Endothelial cell (in vitro differentiated cells): ENCODE measurements at regions not wholly inside any gene's neighbourhood (a gene's known extent, or its start where the extent isn't known, plus 50 kb on each side); places are given as distances from the start of the nearest gene placed in this dataset.

Experiments
- DNase-seq: peaks from one replicate; pipeline ENCODE4 v3.0.0; 2021; ENCODE audit warnings: low spot score
- H3K27ac Mint-ChIP-seq: one replicate; pipeline ENCODE4 v1.8.0; 2021; ENCODE audit warnings: mixed read lengths, inconsistent platforms; ENCODE audit not compliant: unreplicated experiment
- H3K27me3 Mint-ChIP-seq: one replicate; pipeline ENCODE4 v1.8.0; 2021; ENCODE audit warnings: mild to moderate bottlenecking, moderate library complexity, mixed read lengths, inconsistent platforms; ENCODE audit not compliant: unreplicated experiment
- H3K36me3 Mint-ChIP-seq: one replicate; pipeline ENCODE4 v1.8.0; 2021; ENCODE audit warnings: mild to moderate bottlenecking, low read depth, mixed read lengths, inconsistent platforms; ENCODE audit not compliant: unreplicated experiment
- H3K4me1 Mint-ChIP-seq: one replicate; pipeline ENCODE4 v1.8.0; 2021; ENCODE audit warnings: mild to moderate bottlenecking, mixed read lengths, inconsistent platforms; ENCODE audit not compliant: unreplicated experiment
- H3K4me3 Mint-ChIP-seq: one replicate; pipeline ENCODE4 v1.8.0; 2021; ENCODE audit warnings: mild to moderate bottlenecking, mixed read lengths, inconsistent platforms; ENCODE audit not compliant: unreplicated experiment
- H3K9me3 Mint-ChIP-seq: one replicate; pipeline ENCODE4 v1.8.0; 2021; ENCODE audit warnings: mixed read lengths, inconsistent platforms; ENCODE audit not compliant: unreplicated experiment
- CTCF ChIP-seq: fragments of 200-600 bp; sonication (generic); IDR thresholded peaks from one replicate; pipeline ENCODE4 v1.5.0; 2021; ENCODE audit warnings: antibody characterized with exemption; ENCODE audit not compliant: unreplicated experiment

GRCh38 chr4:100641336-100641735 lies 123.5 kb upstream of the EMCN start:
- H3K27me3 Mint-ChIP-seq = peaks cover 1% of the 10 kb centered on the region
- no peak overlapping the region for H3K4me3 Mint-ChIP-seq
- no peaks in the 10 kb centered on the region for H3K9me3 Mint-ChIP-seq
- no peaks in the 10 kb centered on the region for H3K36me3 Mint-ChIP-seq
- no peaks in the 10 kb centered on the region for H3K4me1 Mint-ChIP-seq
- no peak overlapping the region for H3K27ac Mint-ChIP-seq
- TF ChIP-seq CTCF = no peak
- DNase-seq = no peak

GRCh38 chr4:100635899-100636298 lies 118.1 kb upstream of the EMCN start:
- TF ChIP-seq CTCF = no peak
- no peak for DNase-seq
- Mint-ChIP-seq H3K36me3 (no peaks in the 10 kb centered on the region), H3K9me3 (no peaks in the 10 kb centered on the region), H3K4me3 (no peak overlapping the region), H3K4me1 (no peaks in the 10 kb centered on the region), H3K27ac (no peak overlapping the region), H3K27me3 (no peaks in the 10 kb centered on the region)

- no peaks in the 10 kb centered on the region for H3K9me3 Mint-ChIP-seq
- H3K4me3 Mint-ChIP-seq = no peak overlapping the region
These were observed 115.4 kb upstream of the EMCN start for GRCh38 chr4:100633269-100633668.

GRCh38 chr4:100632163-100632562 lies 114.3 kb upstream of the EMCN start:
- H3K27ac Mint-ChIP-seq = no peak overlapping the region
- TF ChIP-seq CTCF = no peak
- H3K4me3 Mint-ChIP-seq = no peak overlapping the region
- DNase-seq = no peak
- H3K27me3 Mint-ChIP-seq = no peaks in the 10 kb centered on the region
- H3K4me1 Mint-ChIP-seq = no peaks in the 10 kb centered on the region
- H3K36me3 Mint-ChIP-seq = no peaks in the 10 kb centered on the region
- no peaks in the 10 kb centered on the region for H3K9me3 Mint-ChIP-seq

More at GRCh38 chr4:100633269-100633668, 115.4 kb upstream of the EMCN start:
- TF ChIP-seq CTCF = no peak
- DNase-seq = no peak
- Mint-ChIP-seq H3K36me3 (no peaks in the 10 kb centered on the region), H3K4me1 (no peaks in the 10 kb centered on the region), H3K27me3 (no peaks in the 10 kb centered on the region), H3K27ac (no peak overlapping the region)

GRCh38 chr4:100631281-100631968 lies 113.6 kb upstream of the EMCN start:
- Mint-ChIP-seq H3K4me3 (no peak overlapping the region), H3K27me3 (no peaks in the 10 kb centered on the region), H3K36me3 (no peaks in the 10 kb centered on the region), H3K27ac (no peak overlapping the region), H3K9me3 (no peaks in the 10 kb centered on the region), H3K4me1 (no peaks in the 10 kb centered on the region)
- no peak for TF ChIP-seq CTCF
- DNase-seq = no peak
